ENCODE measurements at regions not wholly inside any gene's neighbourhood (a gene's known extent, or its start where the extent isn't known, plus 50 kb on each side); places are given as distances from the start of the nearest gene placed in this dataset.

- TF ChIP-seq, protein P1, sequence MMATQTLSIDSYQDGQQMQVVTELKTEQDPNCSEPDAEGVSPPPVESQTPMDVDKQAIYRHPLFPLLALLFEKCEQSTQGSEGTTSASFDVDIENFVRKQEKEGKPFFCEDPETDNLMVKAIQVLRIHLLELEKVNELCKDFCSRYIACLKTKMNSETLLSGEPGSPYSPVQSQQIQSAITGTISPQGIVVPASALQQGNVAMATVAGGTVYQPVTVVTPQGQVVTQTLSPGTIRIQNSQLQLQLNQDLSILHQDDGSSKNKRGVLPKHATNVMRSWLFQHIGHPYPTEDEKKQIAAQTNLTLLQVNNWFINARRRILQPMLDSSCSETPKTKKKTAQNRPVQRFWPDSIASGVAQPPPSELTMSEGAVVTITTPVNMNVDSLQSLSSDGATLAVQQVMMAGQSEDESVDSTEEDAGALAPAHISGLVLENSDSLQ (IDR thresholded peaks at IDR 0.05), result no peak
- TF ChIP-seq CTBP1 (IDR thresholded peaks at IDR 0.05; ENCODE audit: borderline replicate concordance) (no peak), FOXA1 (IDR thresholded peaks at IDR 0.05) (no peak), LEF1 (IDR thresholded peaks at IDR 0.05; ENCODE audit: borderline replicate concordance) (no peak), HDGF (IDR thresholded peaks at IDR 0.05; ENCODE audit: borderline replicate concordance) (no peak), FOXK2 (IDR thresholded peaks at IDR 0.05) (no peak), BHLHE40 (IDR thresholded peaks at IDR 0.05; ENCODE audit: borderline replicate concordance) (no peak), SP1 (IDR thresholded peaks at IDR 0.05) (no peak), NFRKB (IDR thresholded peaks at IDR 0.05) (no peak), ELF4 (IDR thresholded peaks at IDR 0.05) (no peak), ZNF384 (IDR thresholded peaks at IDR 0.05) (no peak), L3MBTL2 (conservative IDR thresholded peaks at IDR 0.05) (no peak), FOXM1 (IDR thresholded peaks at IDR 0.05; ENCODE audit: borderline replicate concordance) (no peak), ARNT (IDR thresholded peaks at IDR 0.05) (no peak), TARDBP (IDR thresholded peaks at IDR 0.05) (no peak), SUZ12 (IDR thresholded peaks at IDR 0.05) (no peak)
- POLR2A ChIA-PET, result no interaction called here
- CTCF ChIA-PET, result no interaction called here
- DNase-seq (ENCODE audit: extremely low spot score), result no peak
Observed at GRCh38 chr2:16587601-16588000, 78.0 kb downstream of the CYRIA start.

GRCh38 chr2:16584824-16585540 lies 80.7 kb downstream of the CYRIA start:
- DNase-seq (ENCODE audit: extremely low spot score), result no peak
- ChIA-PET CTCF (no interaction called here), POLR2A (no interaction called here)
- TF ChIP-seq TARDBP (IDR thresholded peaks at IDR 0.05), result no peak
- no peak for TF ChIP-seq FOXM1 (IDR thresholded peaks at IDR 0.05; ENCODE audit: borderline replicate concordance)
- no peak for TF ChIP-seq LEF1 (IDR thresholded peaks at IDR 0.05; ENCODE audit: borderline replicate concordance)
- TF ChIP-seq FOXK2 (IDR thresholded peaks at IDR 0.05), result no peak
- no peak for TF ChIP-seq SP1 (IDR thresholded peaks at IDR 0.05)
- TF ChIP-seq BHLHE40 (IDR thresholded peaks at IDR 0.05; ENCODE audit: borderline replicate concordance), result no peak
- no peak for TF ChIP-seq ARNT (IDR thresholded peaks at IDR 0.05)
- TF ChIP-seq NFRKB (IDR thresholded peaks at IDR 0.05), result no peak
- no peak for TF ChIP-seq L3MBTL2 (conservative IDR thresholded peaks at IDR 0.05)
- TF ChIP-seq FOXA1 (IDR thresholded peaks at IDR 0.05), result no peak
- no peak for TF ChIP-seq CTBP1 (IDR thresholded peaks at IDR 0.05; ENCODE audit: borderline replicate concordance)
- no peak for TF ChIP-seq SUZ12 (IDR thresholded peaks at IDR 0.05)
- TF ChIP-seq, protein P1 (IDR thresholded peaks at IDR 0.05), result no peak
- TF ChIP-seq ELF4 (IDR thresholded peaks at IDR 0.05), result no peak
- no peak for TF ChIP-seq HDGF (IDR thresholded peaks at IDR 0.05; ENCODE audit: borderline replicate concordance)
- TF ChIP-seq ZNF384 (IDR thresholded peaks at IDR 0.05), result no peak

GRCh38 chr2:16584084-16584483 lies 81.5 kb downstream of the CYRIA start:
- ChIA-PET CTCF (no interaction called here), POLR2A (no interaction called here)
- TF ChIP-seq LEF1 (IDR thresholded peaks at IDR 0.05; ENCODE audit: borderline replicate concordance) (no peak), NFRKB (IDR thresholded peaks at IDR 0.05) (no peak), FOXA1 (IDR thresholded peaks at IDR 0.05) (no peak), FOXK2 (IDR thresholded peaks at IDR 0.05) (no peak), HDGF (IDR thresholded peaks at IDR 0.05; ENCODE audit: borderline replicate concordance) (no peak), FOXM1 (IDR thresholded peaks at IDR 0.05; ENCODE audit: borderline replicate concordance) (no peak), ELF4 (IDR thresholded peaks at IDR 0.05) (no peak), TARDBP (IDR thresholded peaks at IDR 0.05) (no peak), SUZ12 (IDR thresholded peaks at IDR 0.05) (no peak), BHLHE40 (IDR thresholded peaks at IDR 0.05; ENCODE audit: borderline replicate concordance) (no peak), ZNF384 (IDR thresholded peaks at IDR 0.05) (no peak), ARNT (IDR thresholded peaks at IDR 0.05) (no peak), L3MBTL2 (conservative IDR thresholded peaks at IDR 0.05) (no peak), SP1 (IDR thresholded peaks at IDR 0.05) (no peak), CTBP1 (IDR thresholded peaks at IDR 0.05; ENCODE audit: borderline replicate concordance) (no peak)
- TF ChIP-seq, protein P1 (IDR thresholded peaks at IDR 0.05), result no peak
- no peak for DNase-seq (ENCODE audit: extremely low spot score)

- POLR2A ChIA-PET, result no interaction called here
- TF ChIP-seq TARDBP (IDR thresholded peaks at IDR 0.05), result no peak
- TF ChIP-seq LEF1 (IDR thresholded peaks at IDR 0.05; ENCODE audit: borderline replicate concordance), result no peak
- TF ChIP-seq L3MBTL2 (conservative IDR thresholded peaks at IDR 0.05), result no peak
- no peak for TF ChIP-seq SUZ12 (IDR thresholded peaks at IDR 0.05)
- no peak for TF ChIP-seq CTBP1 (IDR thresholded peaks at IDR 0.05; ENCODE audit: borderline replicate concordance)
- TF ChIP-seq BHLHE40 (IDR thresholded peaks at IDR 0.05; ENCODE audit: borderline replicate concordance), result no peak
- TF ChIP-seq, protein P1 (IDR thresholded peaks at IDR 0.05), result no peak
- no peak for TF ChIP-seq ARNT (IDR thresholded peaks at IDR 0.05)
- no peak for TF ChIP-seq FOXA1 (IDR thresholded peaks at IDR 0.05)
- TF ChIP-seq SP1 (IDR thresholded peaks at IDR 0.05), result no peak
- no peak for TF ChIP-seq ZNF384 (IDR thresholded peaks at IDR 0.05)
- no peak for TF ChIP-seq ELF4 (IDR thresholded peaks at IDR 0.05)
- TF ChIP-seq FOXM1 (IDR thresholded peaks at IDR 0.05; ENCODE audit: borderline replicate concordance), result no peak
- no peak for TF ChIP-seq NFRKB (IDR thresholded peaks at IDR 0.05)
- no peak for TF ChIP-seq HDGF (IDR thresholded peaks at IDR 0.05; ENCODE audit: borderline replicate concordance)
- no peak for TF ChIP-seq FOXK2 (IDR thresholded peaks at IDR 0.05)
- DNase-seq (ENCODE audit: extremely low spot score), result no peak
- CTCF ChIA-PET, result no interaction called here
Observed at GRCh38 chr2:16581241-16581640, 84.4 kb downstream of the CYRIA start.

DNA sequence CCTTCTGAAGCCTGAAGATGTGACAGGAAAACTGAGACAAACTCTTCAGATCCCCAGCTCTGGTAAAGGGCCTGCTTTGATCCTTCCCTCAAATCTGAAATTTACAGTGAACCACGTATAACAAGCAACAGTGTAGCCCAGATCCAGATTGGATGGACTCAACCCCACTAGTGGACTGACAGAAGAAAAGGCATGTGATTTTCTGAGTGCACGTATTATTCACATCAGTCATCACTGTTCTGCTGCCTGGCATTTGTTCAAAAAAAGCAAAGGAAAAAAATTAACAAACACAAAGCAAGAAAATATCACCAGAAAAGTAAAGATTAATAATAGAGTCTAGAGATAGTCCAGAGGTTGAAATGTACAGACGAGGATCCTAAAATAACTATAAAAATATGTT lies 87.6 kb downstream of the CYRIA start:
- ChIA-PET POLR2A (no interaction called here), CTCF (no interaction called here)
- no peak for TF ChIP-seq ELF4 (IDR thresholded peaks at IDR 0.05)
- TF ChIP-seq FOXK2 (IDR thresholded peaks at IDR 0.05), result no peak
- TF ChIP-seq FOXM1 (IDR thresholded peaks at IDR 0.05; ENCODE audit: borderline replicate concordance), result no peak
- no peak for TF ChIP-seq BHLHE40 (IDR thresholded peaks at IDR 0.05; ENCODE audit: borderline replicate concordance)
- TF ChIP-seq, protein P1 (IDR thresholded peaks at IDR 0.05), result no peak
- no peak for TF ChIP-seq L3MBTL2 (conservative IDR thresholded peaks at IDR 0.05)
- TF ChIP-seq SP1 (IDR thresholded peaks at IDR 0.05), result no peak
- DNase-seq (ENCODE audit: extremely low spot score), result no peak
